ENCODE measurements at regions not wholly inside any gene's neighbourhood (a gene's known extent, or its start where the extent isn't known, plus 50 kb on each side); places are given as distances from the start of the nearest gene placed in this dataset.

GRCh38 chr1:219090607-219091006 lies 83.1 kb upstream of the LYPLAL1 start:
- no peaks in the 10 kb centered on the region for H3K9me3 ChIP-seq (ENCODE audit: low read length)
- H3K4me3 ChIP-seq (ENCODE audit: low read depth, low read length, poor library complexity, severe bottlenecking), result no peak overlapping the region
- H3K27ac ChIP-seq (ENCODE audit: low read depth, low read length, poor library complexity, severe bottlenecking), result no peak overlapping the region
- peaks cover 12% of the 10 kb centered on the region for H3K4me1 ChIP-seq (ENCODE audit: insufficient read depth, low read length, poor library complexity, severe bottlenecking)
- TF ChIP-seq EZH2phosphoT487 (IDR thresholded peaks at IDR 0.05; ENCODE audit: borderline replicate concordance, low read depth, low read length) (no peak), CTCF (conservative IDR thresholded peaks at IDR 0.05; ENCODE audit: low read length) (no peak)
- BruUV-seq (replicated peaks), result no TSS peak
- no peaks in the 10 kb centered on the region for H4K20me1 ChIP-seq (ENCODE audit: insufficient read depth, low read length)
- H3K9me2 ChIP-seq (ENCODE audit: insufficient read depth, low read length), result no peaks in the 10 kb centered on the region
- DNase-seq (ENCODE audit: low spot score), result peak; percentile 39
- no peaks in the 10 kb centered on the region for H3K79me2 ChIP-seq (ENCODE audit: insufficient read depth, low read depth, low read length)
- ChIA-PET POLR2A (interaction anchor here (0.6 to 2.8 kb wide), 8 partner anchors 9 to 814 kb away, joined by 3 to 11 read pairs (median 3); partner anchors contain the start of gene LYPLAL1), CTCF (ENCODE audit: unreplicated experiment) (no interaction called here)
- intact Hi-C loops (cut with micrococcal nuclease; ENCODE audit: unreplicated experiment), result no loop called here
- H3K36me3 ChIP-seq (ENCODE audit: insufficient read depth, low read length), result no peaks in the 10 kb centered on the region
- peak overlapping the region; percentile 5; the same call in 1 of the 2 replicates for H3K4me2 ChIP-seq (ENCODE audit: low read length)
- H2AFZ ChIP-seq (ENCODE audit: low read length), result no peak overlapping the region

- H2AFZ ChIP-seq (ENCODE audit: low read length), result no peak overlapping the region
- H3K36me3 ChIP-seq (ENCODE audit: insufficient read depth, low read length), result no peaks in the 10 kb centered on the region
- H3K4me1 ChIP-seq (ENCODE audit: insufficient read depth, low read length, poor library complexity, severe bottlenecking), result peaks cover 12% of the 10 kb centered on the region
- no peak overlapping the region for H3K27ac ChIP-seq (ENCODE audit: low read depth, low read length, poor library complexity, severe bottlenecking)
- H3K9me2 ChIP-seq (ENCODE audit: insufficient read depth, low read length), result no peaks in the 10 kb centered on the region
- ChIA-PET CTCF (ENCODE audit: unreplicated experiment) (no interaction called here), POLR2A (interaction anchor here (0.6 kb wide), 1 partner anchor 27 kb away, joined by 3 read pairs; no protein-coding TSS in a partner anchor)
- H3K4me3 ChIP-seq (ENCODE audit: low read depth, low read length, poor library complexity, severe bottlenecking), result no peak overlapping the region
- H3K9me3 ChIP-seq (ENCODE audit: low read length), result no peaks in the 10 kb centered on the region
- BruUV-seq (replicated peaks), result no TSS peak
- no peaks in the 10 kb centered on the region for H4K20me1 ChIP-seq (ENCODE audit: insufficient read depth, low read length)
- no peaks in the 10 kb centered on the region for H3K79me2 ChIP-seq (ENCODE audit: insufficient read depth, low read depth, low read length)
- H3K4me2 ChIP-seq (ENCODE audit: low read length), result no peak overlapping the region
- intact Hi-C loops (cut with micrococcal nuclease; ENCODE audit: unreplicated experiment), result no loop called here
- TF ChIP-seq CTCF (conservative IDR thresholded peaks at IDR 0.05; ENCODE audit: low read length), result no peak
- TF ChIP-seq EZH2phosphoT487 (IDR thresholded peaks at IDR 0.05; ENCODE audit: borderline replicate concordance, low read depth, low read length), result no peak
- no peak for DNase-seq (ENCODE audit: low spot score)
Measured at GRCh38 chr1:219092206-219092605, 81.5 kb upstream of the LYPLAL1 start.

GRCh38 chr1:219099307-219099706 lies 74.4 kb upstream of the LYPLAL1 start:
- intact Hi-C loops (cut with micrococcal nuclease; ENCODE audit: unreplicated experiment), result no loop called here
- no peaks in the 10 kb centered on the region for H3K79me2 ChIP-seq (ENCODE audit: insufficient read depth, low read depth, low read length)
- ChIA-PET CTCF (ENCODE audit: unreplicated experiment) (no interaction called here), POLR2A (interaction anchor here (0.7 to 1.2 kb wide), 2 partner anchors 8 to 10 kb away, joined by 3 to 4 read pairs; no protein-coding TSS in a partner anchor)
- no peaks in the 10 kb centered on the region for H3K36me3 ChIP-seq (ENCODE audit: insufficient read depth, low read length)
- DNase-seq (ENCODE audit: low spot score), result no peak
- no peak overlapping the region for H3K4me3 ChIP-seq (ENCODE audit: low read depth, low read length, poor library complexity, severe bottlenecking)
- TF ChIP-seq EZH2phosphoT487 (IDR thresholded peaks at IDR 0.05; ENCODE audit: borderline replicate concordance, low read depth, low read length), result no peak
- TF ChIP-seq CTCF (conservative IDR thresholded peaks at IDR 0.05; ENCODE audit: low read length), result no peak
- H4K20me1 ChIP-seq (ENCODE audit: insufficient read depth, low read length), result no peaks in the 10 kb centered on the region
- BruUV-seq (replicated peaks), result no TSS peak
- H3K27ac ChIP-seq (ENCODE audit: low read depth, low read length, poor library complexity, severe bottlenecking), result no peak overlapping the region
- H3K4me2 ChIP-seq (ENCODE audit: low read length), result no peak overlapping the region
- no peaks in the 10 kb centered on the region for H3K4me1 ChIP-seq (ENCODE audit: insufficient read depth, low read length, poor library complexity, severe bottlenecking)
- no peak overlapping the region for H2AFZ ChIP-seq (ENCODE audit: low read length)
- H3K9me3 ChIP-seq (ENCODE audit: low read length), result no peaks in the 10 kb centered on the region
- no peaks in the 10 kb centered on the region for H3K9me2 ChIP-seq (ENCODE audit: insufficient read depth, low read length)

Data from OCI-LY7 (cell line).